Left ventricle myocardium inferior (tissue), 1 donor: ENCODE measurements at regions not wholly inside any gene's neighbourhood (a gene's known extent, or its start where the extent isn't known, plus 50 kb on each side); places are given as distances from the start of the nearest gene placed in this dataset.

Experiments used
- DNase-seq: peaks from one replicate; pipeline ENCODE4 v3.0.0-alpha.2; 2020
- H3K27ac ChIP-seq: fragments of 200-600 bp; replicated peaks from 2 replicates; pipeline ENCODE4 v1.8.0; 2021
- H3K27me3 ChIP-seq: fragments of 200-600 bp; 2 replicates; pipeline ENCODE4 v1.8.0; 2021; ENCODE audit warnings: low read depth
- H3K36me3 ChIP-seq: fragments of 200-600 bp; 2 replicates; pipeline ENCODE4 v1.8.0; 2021
- H3K4me1 ChIP-seq: fragments of 200-600 bp; 2 replicates; pipeline ENCODE4 v1.8.0; 2021
- H3K4me3 ChIP-seq: fragments of 200-600 bp; 2 replicates; pipeline ENCODE4 v1.8.0; 2021; ENCODE audit warnings: mild to moderate bottlenecking, moderate library complexity
- H3K9me3 ChIP-seq: fragments of 200-600 bp; replicated peaks from 2 replicates; pipeline ENCODE4 v1.8.0; 2021
- CTCF ChIP-seq: fragments of 200-600 bp; IDR thresholded peaks from 2 replicates; pipeline ENCODE4 v1.8.0; 2021; ENCODE audit warnings: antibody characterized with exemption, mild to moderate bottlenecking, borderline replicate concordance
- intact Hi-C: fragments of 100-400 bp; cut with micrococcal nuclease; formaldehyde crosslinking; loops from one replicate; pipeline ENCODE4 v1.11.0; 2022
- donor health status: DM: no; HTN: yes; CAD: no; lungs with severe emphysema.

- peaks cover 80% of the 10 kb centered on the region for H3K27me3 ChIP-seq
- H3K9me3 ChIP-seq: no peaks in the 10 kb centered on the region
- DNase-seq: no peak
- intact Hi-C loops: no loop called here
- H3K4me1 ChIP-seq: peaks cover 3% of the 10 kb centered on the region
- TF ChIP-seq CTCF: no peak
- no peaks in the 10 kb centered on the region for H3K36me3 ChIP-seq
- no peak overlapping the region for H3K4me3 ChIP-seq
- H3K27ac ChIP-seq: no peak overlapping the region
Observed at GRCh38 chr10:117610321-117610720, 67.8 kb downstream of the EMX2 start.

- no peak overlapping the region for H3K4me3 ChIP-seq
- peaks cover 78% of the 10 kb centered on the region for H3K27me3 ChIP-seq
- DNase-seq: no peak
- no peaks in the 10 kb centered on the region for H3K9me3 ChIP-seq
- H3K36me3 ChIP-seq: no peaks in the 10 kb centered on the region
- H3K4me1 ChIP-seq: peaks cover 3% of the 10 kb centered on the region
- TF ChIP-seq CTCF: no peak
- no peak overlapping the region for H3K27ac ChIP-seq
- intact Hi-C loops: no loop called here
Observed at GRCh38 chr10:117612113-117612512, 69.6 kb downstream of the EMX2 start.

GRCh38 chr10:117615649-117616048 lies 73.1 kb downstream of the EMX2 start:
- no peaks in the 10 kb centered on the region for H3K4me1 ChIP-seq
- no peak overlapping the region for H3K4me3 ChIP-seq
- no peak for TF ChIP-seq CTCF
- intact Hi-C loops: no loop called here
- H3K36me3 ChIP-seq: no peaks in the 10 kb centered on the region
- H3K27me3 ChIP-seq: peaks cover 76% of the 10 kb centered on the region
- H3K27ac ChIP-seq: no peak overlapping the region
- DNase-seq: no peak
- H3K9me3 ChIP-seq: no peaks in the 10 kb centered on the region

GRCh38 chr10:117616179-117616578 lies 73.6 kb downstream of the EMX2 start:
- intact Hi-C loops: no loop called here
- Histone ChIP-seq H3K27me3 (peaks cover 76% of the 10 kb centered on the region), H3K9me3 (no peaks in the 10 kb centered on the region), H3K4me1 (no peaks in the 10 kb centered on the region), H3K36me3 (no peaks in the 10 kb centered on the region), H3K4me3 (no peak overlapping the region), H3K27ac (no peak overlapping the region)
- DNase-seq: no peak
- no peak for TF ChIP-seq CTCF

GRCh38 chr10:117617086-117617485 lies 74.5 kb downstream of the EMX2 start:
- Histone ChIP-seq H3K9me3 (no peaks in the 10 kb centered on the region), H3K27me3 (peaks cover 79% of the 10 kb centered on the region), H3K4me1 (no peaks in the 10 kb centered on the region), H3K36me3 (no peaks in the 10 kb centered on the region), H3K4me3 (no peak overlapping the region), H3K27ac (no peak overlapping the region)
- no peak for DNase-seq
- no peak for TF ChIP-seq CTCF
- intact Hi-C loops: no loop called here

GRCh38 chr10:117617659-117618058 lies 75.1 kb downstream of the EMX2 start:
- Histone ChIP-seq H3K27ac (no peak overlapping the region), H3K9me3 (no peaks in the 10 kb centered on the region), H3K4me1 (no peaks in the 10 kb centered on the region), H3K36me3 (no peaks in the 10 kb centered on the region), H3K27me3 (peaks cover 74% of the 10 kb centered on the region), H3K4me3 (no peak overlapping the region)
- no peak for DNase-seq
- intact Hi-C loops: no loop called here
- TF ChIP-seq CTCF: no peak
